ENCODE measurements at regions not wholly inside any gene's neighbourhood (a gene's known extent, or its start where the extent isn't known, plus 50 kb on each side); places are given as distances from the start of the nearest gene placed in this dataset.

- DNase-seq: no peak
Observed at GRCh38 chr10:125333769-125334168, 173.4 kb upstream of the CTBP2 start.

GRCh38 chr10:125333209-125333591 lies 172.8 kb upstream of the CTBP2 start:
- no peak for DNase-seq

GRCh38 chr10:125332548-125333208 lies 172.3 kb upstream of the CTBP2 start:
- DNase-seq: no peak

- no peak for DNase-seq
Observed at GRCh38 chr10:125331056-125331455, 170.7 kb upstream of the CTBP2 start.

GRCh38 chr10:125329056-125329455 lies 168.7 kb upstream of the CTBP2 start:
- DNase-seq: no peak

- no peak for DNase-seq
Observed at GRCh38 chr10:125325326-125325725, 165.0 kb upstream of the CTBP2 start.

GRCh38 chr10:125316436-125316835 lies 156.1 kb upstream of the CTBP2 start:
- no peak for DNase-seq

- no peak for DNase-seq
Observed at GRCh38 chr10:125300937-125301336, 140.6 kb upstream of the CTBP2 start.

GRCh38 chr10:125299461-125299860 lies 139.1 kb upstream of the CTBP2 start:
- no peak for DNase-seq

- no peak for DNase-seq
Observed at GRCh38 chr10:125296598-125296997, 136.2 kb upstream of the CTBP2 start.

- DNase-seq: no peak
Observed at GRCh38 chr10:125294109-125294508, 133.7 kb upstream of the CTBP2 start.

GRCh38 chr10:125291836-125292235 lies 131.5 kb upstream of the CTBP2 start:
- no peak for DNase-seq

- DNase-seq: no peak
Observed at GRCh38 chr10:125289461-125289860, 129.1 kb upstream of the CTBP2 start.

GRCh38 chr10:125284875-125285597 lies 124.7 kb upstream of the CTBP2 start:
- DNase-seq: no peak

- no peak for DNase-seq
Observed at GRCh38 chr10:125283836-125284614, 123.7 kb upstream of the CTBP2 start.

GRCh38 chr10:125283191-125283835 lies 123.0 kb upstream of the CTBP2 start:
- no peak for DNase-seq

- DNase-seq: no peak
Observed at GRCh38 chr10:125281091-125281490, 120.7 kb upstream of the CTBP2 start.

- no peak for DNase-seq
Observed at GRCh38 chr10:125276133-125276532, 115.8 kb upstream of the CTBP2 start.

- DNase-seq: no peak
Observed at GRCh38 chr10:125274961-125275360, 114.6 kb upstream of the CTBP2 start.

GRCh38 chr10:125273023-125273422 lies 112.7 kb upstream of the CTBP2 start:
- DNase-seq: no peak

GRCh38 chr10:125269716-125270115 lies 109.4 kb upstream of the CTBP2 start:
- DNase-seq: no peak

- no peak for DNase-seq
Observed at GRCh38 chr10:125266966-125267365, 106.6 kb upstream of the CTBP2 start.

GRCh38 chr10:125266541-125266940 lies 106.2 kb upstream of the CTBP2 start:
- DNase-seq: no peak
